Activated CD8-positive, alpha-beta memory T cell treated with anti-CD3 and anti-CD28 coated beads, Interleukin-2, amount 10 ng/mL, durations not matched to agents 7 days and 5 days (primary cell): ENCODE measurements at regions not wholly inside any gene's neighbourhood (a gene's known extent, or its start where the extent isn't known, plus 50 kb on each side); places are given as distances from the start of the nearest gene placed in this dataset.

Experiments used
- ATAC-seq: fragments of 150-1000 bp; cut with Tn5 transposase; one replicate; pipeline ENCODE4 v1.10.0; 2021; ENCODE audit warnings: moderate library complexity
- CTCF ChIA-PET: fragments of 350-600 bp; sonication (Branson Sonifier 250); formaldehyde crosslinking; loops from one replicate; lab custom pipeline; 2021; ENCODE audit warnings: antibody characterized with exemption; lab: Charles Lee
- DNase-seq: peaks from one replicate; pipeline ENCODE4 v3.0.0-alpha.2; 2020
- H3K27ac Mint-ChIP-seq: one replicate; pipeline ENCODE4 v1.8.0; 2021; ENCODE audit warnings: mild to moderate bottlenecking, mixed read lengths
- H3K27me3 Mint-ChIP-seq: one replicate; pipeline ENCODE4 v1.8.0; 2021; ENCODE audit warnings: mixed read lengths
- H3K36me3 Mint-ChIP-seq: one replicate; pipeline ENCODE4 v1.8.0; 2021; ENCODE audit warnings: mild to moderate bottlenecking, mixed read lengths
- H3K4me1 Mint-ChIP-seq: one replicate; pipeline ENCODE4 v1.8.0; 2021; ENCODE audit warnings: mixed read lengths
- H3K4me3 Mint-ChIP-seq: one replicate; pipeline ENCODE4 v1.8.0; 2021; ENCODE audit warnings: mild to moderate bottlenecking, moderate library complexity, mixed read lengths
- H3K9me3 Mint-ChIP-seq: one replicate; pipeline ENCODE4 v1.8.0; 2022; ENCODE audit warnings: low read depth, mixed read lengths

DNA sequence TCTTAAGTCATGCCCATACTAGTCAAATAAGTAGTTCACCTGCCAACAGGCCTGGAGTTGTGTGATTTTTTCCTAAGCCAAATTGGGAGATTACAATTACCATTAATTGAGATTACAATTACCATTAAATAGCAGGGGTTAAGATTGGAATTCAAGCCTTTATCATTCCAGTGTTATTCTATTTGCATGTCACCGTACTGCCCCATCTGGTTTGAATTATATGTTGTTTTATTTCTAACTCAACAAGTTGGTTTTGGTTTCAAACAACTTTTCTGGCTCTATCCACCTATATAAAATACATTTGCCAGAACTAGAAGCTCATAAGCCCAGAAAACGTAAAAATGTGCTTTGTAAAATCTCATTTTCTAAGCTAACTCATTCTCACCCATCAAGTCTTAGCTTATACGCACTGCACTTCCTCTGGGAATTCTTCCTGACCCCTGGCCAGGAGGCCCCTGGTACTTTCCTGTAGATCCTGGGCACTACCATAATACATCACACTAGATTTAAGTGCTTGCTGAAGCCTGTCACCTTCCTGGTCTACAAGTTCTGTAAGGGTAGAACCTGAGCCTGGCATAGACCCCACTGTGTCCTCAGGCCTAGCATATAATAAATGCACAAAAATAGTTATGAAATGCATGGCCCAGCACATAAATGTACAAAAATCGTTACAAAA, 242.0 kb upstream of the TRPM3 start:
- DNase-seq: no peak
- H3K4me3 Mint-ChIP-seq: no peak overlapping the region
- no peaks in the 10 kb centered on the region for H3K9me3 Mint-ChIP-seq
- no peaks in the 10 kb centered on the region for H3K36me3 Mint-ChIP-seq
- H3K27ac Mint-ChIP-seq: no peak overlapping the region
- no peak for ATAC-seq
- no peaks in the 10 kb centered on the region for H3K27me3 Mint-ChIP-seq
- CTCF ChIA-PET: no interaction called here
- H3K4me1 Mint-ChIP-seq: no peaks in the 10 kb centered on the region

DNA sequence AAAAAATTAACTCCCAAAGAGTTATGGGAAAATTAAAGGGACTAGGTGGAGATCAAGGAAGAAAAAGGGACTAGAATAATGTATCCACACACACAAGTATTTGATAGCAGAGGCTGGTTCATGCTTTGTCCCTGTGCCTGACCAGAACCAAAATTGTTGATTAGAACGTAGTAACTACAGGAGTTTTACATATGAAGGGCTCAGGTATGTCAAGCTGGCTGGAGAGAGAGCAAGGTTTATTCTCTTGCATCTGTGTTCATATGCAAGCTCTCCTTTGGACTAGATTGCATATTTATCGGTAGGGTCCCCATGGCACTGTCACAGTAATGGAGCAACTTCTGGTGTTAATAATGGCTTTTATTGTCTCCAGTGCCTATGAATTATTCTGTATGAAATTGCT, 239.9 kb upstream of the TRPM3 start:
- H3K4me3 Mint-ChIP-seq: no peak overlapping the region

DNA sequence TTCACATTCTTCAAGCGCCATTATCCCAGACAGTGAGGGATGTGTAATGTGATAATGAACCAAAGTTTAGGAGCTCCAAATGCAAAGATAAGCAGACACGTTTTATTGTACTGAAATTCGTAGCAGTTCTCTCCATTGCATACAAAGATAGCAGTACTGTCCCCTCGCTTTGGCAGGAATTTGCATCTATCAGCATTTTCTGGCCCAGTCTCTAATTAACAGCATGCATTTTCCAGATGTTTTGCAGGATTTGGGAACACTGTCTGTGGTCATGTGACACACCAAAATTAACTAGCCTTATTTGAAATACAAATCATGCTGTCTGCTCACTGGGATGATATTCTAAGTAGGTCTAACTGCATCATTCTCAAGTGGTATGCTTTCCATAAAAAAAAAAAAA, 235.9 kb upstream of the TRPM3 start:
- Mint-ChIP-seq H3K27ac (no peak overlapping the region), H3K4me1 (no peaks in the 10 kb centered on the region), H3K36me3 (no peaks in the 10 kb centered on the region), H3K4me3 (no peak overlapping the region), H3K9me3 (no peaks in the 10 kb centered on the region), H3K27me3 (no peaks in the 10 kb centered on the region)
- CTCF ChIA-PET: no interaction called here
- ATAC-seq: no peak
- no peak for DNase-seq

More for the DNA sequence above, 239.9 kb upstream of the TRPM3 start:
- ATAC-seq: no peak
- Mint-ChIP-seq H3K27me3 (no peaks in the 10 kb centered on the region), H3K4me1 (no peaks in the 10 kb centered on the region), H3K9me3 (no peaks in the 10 kb centered on the region), H3K36me3 (no peaks in the 10 kb centered on the region), H3K27ac (no peak overlapping the region)
- CTCF ChIA-PET: interaction anchor here (1.1 kb wide), 1 partner anchor 76 kb away, joined by 3 read pairs; no protein-coding TSS in a partner anchor
- no peak for DNase-seq

DNA sequence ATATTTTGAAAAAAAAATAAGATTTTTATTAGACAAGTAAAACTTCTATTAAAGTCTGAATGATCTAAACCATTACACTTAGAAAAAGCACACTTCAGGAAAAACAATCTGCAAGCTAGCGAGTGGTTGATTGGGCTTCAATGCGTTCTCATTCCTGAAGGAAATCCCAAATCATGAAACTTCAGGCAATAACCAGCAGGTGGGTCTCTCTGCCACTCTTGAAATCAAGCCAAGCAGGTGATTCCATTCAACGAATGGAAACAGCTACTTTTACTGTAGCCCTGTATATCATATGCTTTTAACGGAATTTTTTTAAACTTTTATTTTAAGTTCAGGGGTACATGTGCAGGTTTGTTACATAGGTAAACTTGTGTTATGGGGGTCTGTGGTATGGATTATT, 234.5 kb upstream of the TRPM3 start:
- no peak overlapping the region for H3K27ac Mint-ChIP-seq
- CTCF ChIA-PET: no interaction called here
- H3K4me3 Mint-ChIP-seq: no peak overlapping the region
- H3K27me3 Mint-ChIP-seq: no peaks in the 10 kb centered on the region
- no peaks in the 10 kb centered on the region for H3K9me3 Mint-ChIP-seq
- H3K36me3 Mint-ChIP-seq: no peaks in the 10 kb centered on the region
- no peak for DNase-seq
- H3K4me1 Mint-ChIP-seq: no peaks in the 10 kb centered on the region
- ATAC-seq: no peak

DNA sequence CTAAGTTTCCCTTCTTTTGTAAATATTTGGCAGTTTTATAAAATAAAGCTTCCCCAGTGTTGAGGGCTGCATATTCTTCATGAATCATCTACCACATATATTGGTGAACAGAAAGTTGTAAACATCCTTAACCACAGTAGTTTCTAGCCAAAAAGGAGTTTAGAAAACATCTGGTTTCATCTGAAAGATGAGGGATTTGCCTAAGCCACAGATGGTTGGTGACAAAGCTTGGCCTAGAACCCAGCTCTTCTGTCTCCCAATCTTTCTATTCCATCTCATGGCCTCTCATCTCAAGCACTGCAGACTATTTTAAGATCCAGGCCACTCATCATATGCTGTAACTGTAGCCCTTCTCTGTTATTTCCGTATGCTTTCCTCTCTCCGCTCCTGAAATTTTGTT, 232.3 kb upstream of the TRPM3 start:
- Mint-ChIP-seq H3K4me3 (no peak overlapping the region), H3K27ac (no peak overlapping the region), H3K4me1 (no peaks in the 10 kb centered on the region), H3K9me3 (no peaks in the 10 kb centered on the region), H3K36me3 (no peaks in the 10 kb centered on the region), H3K27me3 (no peaks in the 10 kb centered on the region)
- no peak for DNase-seq
- CTCF ChIA-PET: no interaction called here
- no peak for ATAC-seq

DNA sequence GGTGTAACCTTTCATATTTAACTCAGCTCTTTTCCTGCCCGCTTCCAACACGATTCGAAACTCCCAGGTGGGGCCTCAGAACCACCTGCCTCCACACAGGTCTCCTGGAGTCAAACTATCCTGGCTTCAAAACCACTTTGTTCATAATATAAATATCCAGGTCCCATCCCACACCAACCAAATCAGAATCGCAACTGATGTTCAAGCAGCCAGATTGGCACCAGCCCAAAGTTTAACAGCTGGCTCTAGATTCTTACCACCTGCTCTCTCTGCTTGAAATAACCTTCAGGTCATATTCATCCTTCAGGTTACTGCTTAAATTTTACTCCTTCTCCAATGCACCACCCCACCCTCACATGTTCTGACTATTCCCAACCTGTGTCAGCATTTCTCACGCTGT, 231.4 kb upstream of the TRPM3 start:
- CTCF ChIA-PET: no interaction called here
- H3K36me3 Mint-ChIP-seq: no peaks in the 10 kb centered on the region
- H3K4me1 Mint-ChIP-seq: no peaks in the 10 kb centered on the region
- ATAC-seq (no peak), DNase-seq (no peak)
- H3K27ac Mint-ChIP-seq: no peak overlapping the region
- H3K4me3 Mint-ChIP-seq: no peak overlapping the region
- H3K9me3 Mint-ChIP-seq: no peaks in the 10 kb centered on the region
- H3K27me3 Mint-ChIP-seq: no peaks in the 10 kb centered on the region

DNA sequence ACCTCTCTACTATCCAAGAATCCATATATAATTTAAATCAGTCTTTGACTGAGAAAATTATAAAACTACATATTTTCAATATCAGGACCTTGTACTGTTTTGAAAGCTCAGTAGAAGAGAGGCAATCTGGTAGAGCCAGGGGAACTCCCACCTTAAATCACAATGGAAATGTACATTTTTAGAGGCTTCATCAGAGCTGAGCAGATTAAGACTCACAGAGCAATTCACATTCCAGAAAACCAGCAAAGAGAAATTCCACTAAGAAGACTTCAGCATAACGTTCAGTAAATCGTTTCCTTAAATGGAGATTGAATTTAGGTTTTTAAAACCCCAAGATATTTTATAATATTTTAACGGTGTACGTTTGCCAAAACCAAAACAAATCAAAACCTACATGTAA, 227.8 kb upstream of the TRPM3 start:
- Mint-ChIP-seq H3K4me1 (no peaks in the 10 kb centered on the region), H3K36me3 (no peaks in the 10 kb centered on the region), H3K4me3 (no peak overlapping the region), H3K9me3 (no peaks in the 10 kb centered on the region), H3K27ac (no peak overlapping the region), H3K27me3 (no peaks in the 10 kb centered on the region)
- no peak for ATAC-seq
- CTCF ChIA-PET: no interaction called here
- no peak for DNase-seq

DNA sequence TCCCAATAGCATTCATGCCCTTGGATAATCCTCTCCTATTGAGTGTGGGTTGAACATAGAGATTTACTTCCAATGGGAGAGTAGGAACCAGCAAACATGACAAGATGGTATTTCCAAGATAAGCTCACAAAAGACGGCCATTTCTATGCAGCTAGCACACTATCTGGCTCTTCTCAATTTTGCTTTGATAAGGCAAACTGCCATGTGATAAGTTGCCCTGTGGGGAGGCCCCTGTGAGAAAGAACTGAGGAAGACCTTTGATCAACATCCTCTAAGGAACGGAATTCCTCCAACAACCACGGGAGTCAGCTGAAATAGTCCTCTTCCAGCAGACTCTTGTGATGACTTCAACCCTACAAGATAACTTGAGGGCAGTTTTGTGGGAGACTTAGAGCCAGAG, 211.9 kb upstream of the TRPM3 start:
- DNase-seq (no peak), ATAC-seq (no peak)
- CTCF ChIA-PET: no interaction called here
- Mint-ChIP-seq H3K36me3 (no peaks in the 10 kb centered on the region), H3K27ac (no peak overlapping the region), H3K9me3 (no peaks in the 10 kb centered on the region), H3K4me3 (no peak overlapping the region), H3K27me3 (no peaks in the 10 kb centered on the region), H3K4me1 (no peaks in the 10 kb centered on the region)

DNA sequence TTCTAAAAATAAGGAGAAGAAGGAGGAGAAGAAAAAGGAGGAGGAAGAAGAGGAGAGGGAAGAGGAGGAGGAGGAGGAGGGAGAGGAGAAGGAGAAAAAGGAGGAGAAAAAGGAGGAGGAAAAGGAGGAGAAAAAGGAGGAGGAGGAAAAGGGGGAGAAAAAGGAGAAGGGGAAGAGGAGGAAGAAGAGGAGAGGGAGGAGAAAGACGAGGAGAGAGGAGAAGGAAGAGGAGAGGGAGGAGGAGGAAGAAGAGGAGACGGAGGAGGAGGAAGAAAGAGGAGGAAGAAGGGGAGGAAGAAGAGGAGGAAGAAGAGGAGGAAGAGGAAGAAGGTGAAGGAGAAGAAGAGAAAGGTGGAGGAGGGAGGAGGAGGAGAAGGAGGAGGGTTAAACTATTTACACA, 210.2 kb upstream of the TRPM3 start:
- Mint-ChIP-seq H3K36me3 (no peaks in the 10 kb centered on the region), H3K4me1 (no peaks in the 10 kb centered on the region), H3K27me3 (no peaks in the 10 kb centered on the region), H3K27ac (no peak overlapping the region), H3K4me3 (no peak overlapping the region), H3K9me3 (no peaks in the 10 kb centered on the region)
- CTCF ChIA-PET: no interaction called here
- ATAC-seq (no peak), DNase-seq (no peak)

DNA sequence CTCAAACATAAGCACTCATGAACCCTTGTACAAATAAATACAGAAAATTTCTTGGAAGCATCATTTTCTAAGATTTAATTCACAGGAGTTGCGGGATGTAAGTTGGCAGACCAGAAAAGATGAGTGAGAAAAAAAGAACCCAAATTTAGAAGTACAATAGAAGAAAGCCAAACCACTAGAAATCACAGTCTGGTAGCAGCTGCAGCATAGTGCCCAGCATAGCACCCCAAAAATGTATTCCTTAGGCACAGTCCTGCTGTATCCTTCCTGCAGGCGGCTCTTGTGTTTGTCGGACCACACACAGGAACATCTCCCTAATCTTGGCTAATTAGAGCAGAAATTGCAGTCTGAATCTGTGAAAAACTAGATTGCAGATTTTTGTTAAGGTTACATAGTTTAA, 208.5 kb upstream of the TRPM3 start:
- no peaks in the 10 kb centered on the region for H3K27me3 Mint-ChIP-seq
- H3K9me3 Mint-ChIP-seq: no peaks in the 10 kb centered on the region
- H3K27ac Mint-ChIP-seq: no peak overlapping the region
- H3K4me3 Mint-ChIP-seq: no peak overlapping the region
- CTCF ChIA-PET: no interaction called here
- ATAC-seq (no peak), DNase-seq (no peak)
- no peaks in the 10 kb centered on the region for H3K36me3 Mint-ChIP-seq
- no peaks in the 10 kb centered on the region for H3K4me1 Mint-ChIP-seq

DNA sequence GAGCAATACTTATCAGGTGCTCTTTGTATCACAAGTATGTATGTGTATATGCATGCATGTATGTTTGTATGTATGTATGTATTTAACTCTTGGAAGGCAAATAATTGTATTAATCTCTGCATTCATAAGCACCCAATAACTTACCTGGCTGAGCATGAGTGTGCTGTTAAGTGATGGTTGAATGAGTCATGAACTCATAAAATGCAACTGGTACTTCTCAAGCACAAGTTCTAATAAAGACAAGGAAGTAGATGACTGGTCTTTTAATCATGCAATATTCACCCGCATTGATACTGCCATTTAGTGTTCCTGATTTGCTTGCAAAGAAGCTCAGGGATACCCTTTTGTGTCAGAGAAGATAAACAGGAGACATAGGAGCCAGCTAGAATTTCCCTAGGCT, 204.9 kb upstream of the TRPM3 start:
- no peaks in the 10 kb centered on the region for H3K36me3 Mint-ChIP-seq
- no peak overlapping the region for H3K4me3 Mint-ChIP-seq
- no peaks in the 10 kb centered on the region for H3K27me3 Mint-ChIP-seq
- ATAC-seq (no peak), DNase-seq (no peak)
- CTCF ChIA-PET: no interaction called here
- no peak overlapping the region for H3K27ac Mint-ChIP-seq
- H3K9me3 Mint-ChIP-seq: no peaks in the 10 kb centered on the region
- H3K4me1 Mint-ChIP-seq: no peaks in the 10 kb centered on the region

DNA sequence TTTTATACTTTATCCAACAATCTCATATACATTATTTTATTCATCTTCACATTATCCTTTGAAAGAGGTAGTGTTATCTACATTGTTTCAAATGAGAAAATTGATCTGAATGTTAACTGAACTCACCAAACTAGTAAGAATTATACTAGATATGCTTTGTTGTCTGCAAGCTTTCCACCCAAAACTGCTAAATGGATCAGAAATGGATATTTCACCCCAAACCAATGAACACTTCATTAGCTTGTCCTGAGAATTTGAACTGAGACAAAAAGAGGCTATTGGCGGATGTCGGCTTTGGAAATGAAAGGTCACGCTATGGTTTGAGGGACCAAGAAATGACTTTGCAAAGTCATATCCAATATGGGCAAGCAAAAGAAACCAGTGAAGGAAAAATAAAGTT, 201.9 kb upstream of the TRPM3 start:
- Mint-ChIP-seq H3K36me3 (no peaks in the 10 kb centered on the region), H3K4me3 (no peak overlapping the region), H3K4me1 (no peaks in the 10 kb centered on the region), H3K27ac (no peak overlapping the region), H3K9me3 (no peaks in the 10 kb centered on the region), H3K27me3 (no peaks in the 10 kb centered on the region)
- CTCF ChIA-PET: no interaction called here
- no peak for ATAC-seq
- DNase-seq: no peak

DNA sequence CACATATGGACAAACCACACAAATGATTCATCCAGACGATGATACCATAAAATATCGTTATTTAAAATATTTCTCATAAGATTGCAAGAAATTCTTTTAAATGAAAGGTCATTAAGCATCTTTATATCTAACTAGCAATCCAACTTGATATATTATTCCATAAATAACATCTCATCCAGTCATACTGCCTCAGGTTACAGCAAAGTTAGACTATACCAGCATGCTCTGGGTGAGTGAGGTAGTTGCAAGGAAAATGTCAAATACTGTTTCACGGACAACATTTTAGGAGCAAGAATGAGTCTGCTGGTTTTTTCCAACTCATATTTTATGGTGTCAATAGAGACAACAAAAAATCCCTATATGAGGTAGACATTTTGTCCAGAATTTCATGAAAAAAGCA, 200.9 kb upstream of the TRPM3 start:
- DNase-seq: no peak
- Mint-ChIP-seq H3K27me3 (no peaks in the 10 kb centered on the region), H3K36me3 (no peaks in the 10 kb centered on the region), H3K4me3 (no peak overlapping the region), H3K27ac (no peak overlapping the region), H3K9me3 (no peaks in the 10 kb centered on the region), H3K4me1 (no peaks in the 10 kb centered on the region)
- ATAC-seq: no peak
- CTCF ChIA-PET: no interaction called here

DNA sequence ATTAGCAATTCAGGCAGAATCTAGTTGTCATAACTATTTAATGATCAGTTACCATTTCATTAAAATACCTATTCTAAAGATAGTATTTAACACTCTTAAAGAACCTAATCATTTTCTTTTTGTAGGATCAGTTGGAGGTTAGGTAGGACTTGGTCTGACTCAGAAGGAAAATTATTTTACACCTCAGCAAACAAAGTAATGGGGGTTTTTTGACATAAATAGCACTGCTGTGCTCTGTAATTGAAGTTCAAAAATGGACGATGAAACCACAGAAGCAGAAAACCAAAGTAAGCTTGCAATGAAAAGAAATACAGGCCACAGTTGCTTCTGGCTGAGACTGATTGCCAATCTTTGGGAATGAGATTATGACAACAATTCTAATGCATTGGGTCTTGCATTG, 187.0 kb upstream of the TRPM3 start:
- Mint-ChIP-seq H3K9me3 (no peaks in the 10 kb centered on the region), H3K4me1 (no peaks in the 10 kb centered on the region), H3K4me3 (no peak overlapping the region), H3K27me3 (peaks cover 4% of the 10 kb centered on the region), H3K36me3 (no peaks in the 10 kb centered on the region), H3K27ac (no peak overlapping the region)
- CTCF ChIA-PET: no interaction called here
- no peak for DNase-seq
- no peak for ATAC-seq

DNA sequence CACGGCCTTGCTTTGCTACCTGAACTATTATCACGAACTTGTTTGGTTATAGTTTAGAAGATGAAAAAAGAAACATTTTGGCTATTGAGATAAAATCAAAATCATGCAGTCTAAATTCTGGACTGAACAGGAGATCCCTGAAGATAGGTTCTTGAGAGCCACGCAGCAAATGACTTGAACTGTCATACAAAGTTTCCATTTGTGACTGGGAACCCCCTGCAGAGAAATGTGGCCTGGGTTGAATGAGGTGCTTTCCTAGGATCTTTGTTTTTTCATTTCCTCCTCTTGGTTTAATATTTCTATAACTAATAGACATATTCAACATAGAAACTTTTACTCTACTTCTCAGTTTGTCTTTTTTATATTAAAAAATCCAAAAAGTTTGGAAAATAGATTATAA, 184.7 kb upstream of the TRPM3 start:
- Mint-ChIP-seq H3K4me1 (no peaks in the 10 kb centered on the region), H3K9me3 (no peaks in the 10 kb centered on the region), H3K27ac (no peak overlapping the region), H3K27me3 (peaks cover 5% of the 10 kb centered on the region), H3K4me3 (no peak overlapping the region), H3K36me3 (no peaks in the 10 kb centered on the region)
- ATAC-seq (no peak), DNase-seq (no peak)
- CTCF ChIA-PET: no interaction called here
